Progenitor cell of endocrine pancreas (in vitro differentiated cells): ENCODE measurements at regions not wholly inside any gene's neighbourhood (a gene's known extent, or its start where the extent isn't known, plus 50 kb on each side); places are given as distances from the start of the nearest gene placed in this dataset.

Experiments used
- DNase-seq: peaks from one replicate; pipeline ENCODE4 v3.0.0; 2021; ENCODE audit warnings: low spot score; ENCODE audit not compliant: unreplicated experiment
- H3K27ac Mint-ChIP-seq: 2 replicates; pipeline ENCODE4 v1.8.0; 2021; ENCODE audit warnings: mild to moderate bottlenecking, moderate library complexity, mixed read lengths
- H3K27me3 Mint-ChIP-seq: 2 replicates; pipeline ENCODE4 v1.8.0; 2021; ENCODE audit warnings: mixed read lengths
- H3K36me3 Mint-ChIP-seq: 2 replicates; pipeline ENCODE4 v1.8.0; 2022; ENCODE audit warnings: mixed read lengths; ENCODE audit not compliant: insufficient read depth
- H3K4me1 Mint-ChIP-seq: 2 replicates; pipeline ENCODE4 v1.8.0; 2021; ENCODE audit warnings: low read depth, mixed read lengths
- H3K4me3 Mint-ChIP-seq: 2 replicates; pipeline ENCODE4 v1.8.0; 2021; ENCODE audit warnings: low read depth, mild to moderate bottlenecking, moderate library complexity, mixed read lengths
- H3K9me3 Mint-ChIP-seq: 2 replicates; pipeline ENCODE4 v1.8.0; 2021; ENCODE audit warnings: low read depth, mixed read lengths
- CTCF ChIP-seq: fragments of 200-600 bp; sonication (generic); IDR thresholded peaks from one replicate; pipeline ENCODE4 v1.5.0; 2021; ENCODE audit warnings: antibody characterized with exemption, mild to moderate bottlenecking; ENCODE audit not compliant: unreplicated experiment

GRCh38 chr10:35843524-35844181, 201.6 kb upstream of the FZD8 start:
- no peak for DNase-seq
- Mint-ChIP-seq H3K36me3 (peaks cover 3% of the 10 kb centered on the region), H3K4me3 (no peak overlapping the region), H3K4me1 (peaks cover 21% of the 10 kb centered on the region), H3K27me3 (no peaks in the 10 kb centered on the region), H3K9me3 (peaks cover 19% of the 10 kb centered on the region), H3K27ac (no peak overlapping the region)
- no peak for TF ChIP-seq CTCF

GRCh38 chr10:35838054-35838453, 196.0 kb upstream of the FZD8 start:
- H3K9me3 Mint-ChIP-seq = peaks cover 19% of the 10 kb centered on the region
- no peak overlapping the region for H3K27ac Mint-ChIP-seq
- no peak for TF ChIP-seq CTCF
- peaks cover 3% of the 10 kb centered on the region for H3K36me3 Mint-ChIP-seq
- no peaks in the 10 kb centered on the region for H3K27me3 Mint-ChIP-seq
- no peak for DNase-seq
- no peaks in the 10 kb centered on the region for H3K4me1 Mint-ChIP-seq
- no peak overlapping the region for H3K4me3 Mint-ChIP-seq

GRCh38 chr10:35835545-35835944, 193.4 kb upstream of the FZD8 start:
- H3K27ac Mint-ChIP-seq = no peak overlapping the region
- no peaks in the 10 kb centered on the region for H3K27me3 Mint-ChIP-seq
- no peak for TF ChIP-seq CTCF
- H3K4me1 Mint-ChIP-seq = no peaks in the 10 kb centered on the region
- H3K4me3 Mint-ChIP-seq = no peak overlapping the region
- H3K36me3 Mint-ChIP-seq = no peaks in the 10 kb centered on the region
- no peak for DNase-seq
- H3K9me3 Mint-ChIP-seq = peaks cover 9% of the 10 kb centered on the region

GRCh38 chr10:35834877-35835494, 192.9 kb upstream of the FZD8 start:
- Mint-ChIP-seq H3K27ac (no peak overlapping the region), H3K9me3 (peaks cover 7% of the 10 kb centered on the region), H3K36me3 (no peaks in the 10 kb centered on the region), H3K4me1 (no peaks in the 10 kb centered on the region), H3K4me3 (no peak overlapping the region), H3K27me3 (no peaks in the 10 kb centered on the region)
- DNase-seq = no peak
- TF ChIP-seq CTCF = no peak

GRCh38 chr10:35827783-35828182, 185.7 kb upstream of the FZD8 start:
- Mint-ChIP-seq H3K4me3 (no peak overlapping the region), H3K27ac (no peak overlapping the region), H3K9me3 (peaks cover under 1% of the 10 kb centered on the region), H3K27me3 (peaks cover 3% of the 10 kb centered on the region), H3K4me1 (no peaks in the 10 kb centered on the region), H3K36me3 (no peaks in the 10 kb centered on the region)
- DNase-seq = no peak
- no peak for TF ChIP-seq CTCF
